RPMI7951 (cell line): ENCODE measurements at regions not wholly inside any gene's neighbourhood (a gene's known extent, or its start where the extent isn't known, plus 50 kb on each side); places are given as distances from the start of the nearest gene placed in this dataset.
"Not testable (repeated sequence)": the region's sequence is repeated elsewhere in the genome, so short reads cannot be mapped to it uniquely, and the experiment has no call there.

Experiments
- DNase-seq: peaks from one replicate; pipeline ENCODE4 v3.0.0-alpha.2; 2012; ENCODE audit warnings: low read depth

- DNase-seq = no peak
Measured at GRCh38 chr2:122780251-122780650, 1024.8 kb downstream of the TSN start.

GRCh38 chr2:122794100-122794499, 1038.6 kb downstream of the TSN start:
- DNase-seq = no peak

- no peak for DNase-seq
Measured at GRCh38 chr2:122795763-122796162, 1040.3 kb downstream of the TSN start.

- no peak for DNase-seq
Measured at GRCh38 chr2:122799391-122799790, 1043.9 kb downstream of the TSN start.

- no peak for DNase-seq
Measured at GRCh38 chr2:122800781-122801180, 1045.3 kb downstream of the TSN start.

- DNase-seq = no peak
Measured at GRCh38 chr2:122804494-122804893, 1049.0 kb downstream of the TSN start.

- DNase-seq = no peak
Measured at GRCh38 chr2:122805346-122805745, 1049.9 kb downstream of the TSN start.

GRCh38 chr2:122808286-122808969, 1053.0 kb downstream of the TSN start:
- DNase-seq = no peak

- not testable (repeated sequence) for DNase-seq
Measured at GRCh38 chr2:122812214-122812613, 1056.8 kb downstream of the TSN start.

GRCh38 chr2:122815120-122815519, 1059.7 kb downstream of the TSN start:
- no peak for DNase-seq

GRCh38 chr2:122816803-122817202, 1061.4 kb downstream of the TSN start:
- no peak for DNase-seq

- DNase-seq = no peak
Measured at GRCh38 chr2:122822319-122822718, 1066.9 kb downstream of the TSN start.

GRCh38 chr2:122830157-122830556, 1074.7 kb downstream of the TSN start:
- DNase-seq = no peak

GRCh38 chr2:122831649-122832048, 1076.2 kb downstream of the TSN start:
- DNase-seq = no peak

GRCh38 chr2:122843503-122843902, 1088.1 kb downstream of the TSN start:
- DNase-seq = no peak

- no peak for DNase-seq
Measured at GRCh38 chr2:122851161-122851560, 1095.7 kb downstream of the TSN start.

- no peak for DNase-seq
Measured at GRCh38 chr2:122851972-122852531, 1096.6 kb downstream of the TSN start.

- no peak for DNase-seq
Measured at GRCh38 chr2:122856696-122857095, 1101.2 kb downstream of the TSN start.

GRCh38 chr2:122858075-122858702, 1102.7 kb downstream of the TSN start:
- no peak for DNase-seq

GRCh38 chr2:122858813-122859212, 1103.4 kb downstream of the TSN start:
- no peak for DNase-seq

- DNase-seq = no peak
Measured at GRCh38 chr2:122859260-122859659, 1103.8 kb downstream of the TSN start.

- DNase-seq = no peak
Measured at GRCh38 chr2:122863532-122863931, 1108.1 kb downstream of the TSN start.

GRCh38 chr2:122864728-122865127, 1109.3 kb downstream of the TSN start:
- no peak for DNase-seq
